H1 (cell line): ENCODE measurements at regions not wholly inside any gene's neighbourhood (a gene's known extent, or its start where the extent isn't known, plus 50 kb on each side); places are given as distances from the start of the nearest gene placed in this dataset.

ENCODE experiments used
- EP300 ChIP-seq, 2 experiments: IDR thresholded peaks; 1 replicate in 1 of 2; 2 replicates in 1 of 2; pipeline ENCODE4 v1.6.1; 2011 to 2012; ENCODE audit warnings: low read depth in 2 of 2, low read length in 2 of 2, mild to moderate bottlenecking in 2 of 2, borderline replicate concordance in 1 of 2, inconsistent platforms in 1 of 2, moderate library complexity in 1 of 2
- MAFK ChIP-seq: IDR thresholded peaks from 2 replicates; pipeline ENCODE4 v1.6.1; 2012; ENCODE audit warnings: low read depth, mild to moderate bottlenecking, improper control_type of control experiment, low read length
- RBBP5 ChIP-seq: IDR thresholded peaks from 2 replicates; pipeline ENCODE4 v1.7.1; 2012; ENCODE audit warnings: low read depth, mild to moderate bottlenecking, inconsistent platforms, low read length, moderate library complexity, borderline replicate concordance
- SP2 ChIP-seq: IDR thresholded peaks from 2 replicates; pipeline ENCODE4 v1.6.1; 2012; ENCODE audit warnings: mild to moderate bottlenecking, low read length, inconsistent platforms
- TAF7 ChIP-seq: optimal IDR thresholded peaks from 2 replicates; pipeline ENCODE3; 2011; ENCODE audit warnings: low read depth, mild to moderate bottlenecking, inconsistent platforms, low read length, moderate library complexity, borderline replicate concordance
- USF2 ChIP-seq: IDR thresholded peaks from 2 replicates; pipeline ENCODE4 v1.6.1; 2011; ENCODE audit warnings: low read length, improper control_type of control experiment

DNA sequence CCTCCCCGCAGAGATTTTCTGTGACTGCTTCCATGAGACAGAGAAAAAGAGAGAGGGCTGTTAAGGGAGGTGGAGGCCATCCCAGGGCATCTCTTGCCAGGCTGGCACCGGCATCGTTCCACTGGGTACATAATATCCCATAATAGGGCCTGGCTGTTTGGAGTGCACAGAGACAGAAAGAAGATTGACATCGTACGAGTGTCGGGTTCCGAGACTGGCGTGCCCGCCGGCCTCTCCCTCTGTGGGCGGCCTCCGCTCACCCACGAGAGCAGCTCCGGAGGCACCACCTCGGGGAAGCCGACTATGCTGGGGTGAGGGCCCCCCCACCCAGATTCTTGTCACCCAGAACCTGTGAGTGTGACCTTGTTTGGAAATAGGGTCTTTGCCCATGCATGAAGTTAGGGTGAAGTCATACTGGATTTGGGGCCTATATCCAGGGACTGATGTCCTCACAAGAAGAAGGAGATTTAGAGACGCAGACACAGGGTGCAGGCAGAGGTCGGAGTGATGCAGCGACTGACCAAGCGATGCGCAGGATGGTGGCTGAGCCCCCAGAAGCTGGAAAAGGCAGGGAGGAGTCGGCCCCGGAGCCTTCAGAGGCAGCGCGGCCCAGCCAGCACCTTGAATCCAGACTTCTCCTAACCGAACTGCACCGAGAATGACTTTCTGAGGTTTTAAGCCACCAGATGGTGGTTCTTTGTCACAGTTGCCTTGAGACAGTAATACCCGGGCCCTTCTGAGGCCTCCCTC lies 101.8 kb upstream of the CIBAR2 start (continued):
- TF ChIP-seq EP300 (IDR thresholded peaks at IDR 0.05; ENCODE audit: borderline replicate concordance in 1 of 2, low read depth in 2 of 2, low read length in 2 of 2) (no peak), SP2 (no peak), RBBP5 (no peak), USF2 (no peak), MAFK (no peak), TAF7 (no peak)
- TF ChIP-seq, all 59 proteins: peak for 0
